DND-41 (cell line): ENCODE measurements at regions not wholly inside any gene's neighbourhood (a gene's known extent, or its start where the extent isn't known, plus 50 kb on each side); places are given as distances from the start of the nearest gene placed in this dataset.

Source experiments
- ATAC-seq: fragments of 200-7000 bp; cut with Tn5 transposase; 3 replicates; pipeline ENCODE4 v1.9.1; 2021; ENCODE audit warnings: low read depth; ENCODE audit not compliant: insufficient read depth
- DNase-seq: peaks from one replicate; pipeline ENCODE4 v3.0.0-alpha.2; 2020
- H2AFZ ChIP-seq: 2 replicates; pipeline ENCODE4 v1.6.0; 2012; ENCODE audit warnings: low read depth, low read length
- H3K27ac ChIP-seq: 2 replicates; pipeline ENCODE4 v1.5.1; 2012; ENCODE audit warnings: low read length, inconsistent platforms
- H3K27me3 ChIP-seq: fragments of 200-600 bp; sonication (generic); 2 replicates; pipeline ENCODE4 v1.6.0; 2012; ENCODE audit warnings: low read length, mild to moderate bottlenecking, inconsistent platforms; ENCODE audit not compliant: insufficient read depth, poor library complexity
- H3K36me3 ChIP-seq: 2 replicates; pipeline ENCODE4 v1.5.1; 2012; ENCODE audit warnings: low read length, inconsistent platforms; ENCODE audit not compliant: insufficient read depth
- H3K4me1 ChIP-seq: 2 replicates; pipeline ENCODE4 v1.5.1; 2012; ENCODE audit warnings: mild to moderate bottlenecking, low read length; ENCODE audit not compliant: insufficient read depth
- H3K4me2 ChIP-seq: 2 replicates; pipeline ENCODE4 v1.6.0; 2012; ENCODE audit warnings: mild to moderate bottlenecking, moderate library complexity, low read length, inconsistent platforms; ENCODE audit not compliant: insufficient read depth
- H3K4me3 ChIP-seq, 2 experiments: fragments of 200-600 bp in 1 of 2; shearing (Covaris generic) in 1 of 2; 2 replicates each; pipeline ENCODE4 v1.5.1; 2012 to 2016; ENCODE audit warnings: inconsistent platforms in 2 of 2, low read length in 2 of 2, mild to moderate bottlenecking in 2 of 2, low read depth in 1 of 2, moderate library complexity in 1 of 2
- H3K79me2 ChIP-seq: 2 replicates; pipeline ENCODE4 v1.6.0; 2012; ENCODE audit warnings: low read length, inconsistent platforms; ENCODE audit not compliant: insufficient read depth
- H3K9ac ChIP-seq: 2 replicates; pipeline ENCODE4 v1.6.0; 2012; ENCODE audit warnings: low read depth, mild to moderate bottlenecking, inconsistent platforms, low read length, moderate library complexity
- H3K9me3 ChIP-seq: 2 replicates; pipeline ENCODE4 v1.5.1; 2012; ENCODE audit warnings: low read length, moderate library complexity, mild to moderate bottlenecking, inconsistent platforms; ENCODE audit not compliant: insufficient read depth, severe bottlenecking
- H4K20me1 ChIP-seq: 2 replicates; pipeline ENCODE4 v1.6.0; 2012; ENCODE audit warnings: low read length; ENCODE audit not compliant: insufficient read depth
- CTCF ChIP-seq: IDR thresholded peaks from 2 replicates; pipeline ENCODE4 v1.5.1; 2012; ENCODE audit warnings: borderline replicate concordance, low read length, moderate library complexity, mild to moderate bottlenecking; ENCODE audit not compliant: poor library complexity, severe bottlenecking; ENCODE audit errors: extremely low read depth
- EZH2 ChIP-seq: IDR thresholded peaks from 3 replicates; pipeline ENCODE4 v1.6.1; 2012; ENCODE audit warnings: borderline replicate concordance, low read depth, mild to moderate bottlenecking, moderate library complexity, low read length, inconsistent platforms; ENCODE audit not compliant: severe bottlenecking

- H3K4me2 ChIP-seq, result no peak overlapping the region
- no peaks in the 10 kb centered on the region for H4K20me1 ChIP-seq
- no peak overlapping the region for H2AFZ ChIP-seq
- no peaks in the 10 kb centered on the region for H3K4me1 ChIP-seq
- no peaks in the 10 kb centered on the region for H3K36me3 ChIP-seq
- H3K9me3 ChIP-seq, result no peaks in the 10 kb centered on the region
- no peak for ATAC-seq
- no peak overlapping the region for H3K9ac ChIP-seq
- no peak for DNase-seq
- no peak overlapping the region for H3K4me3 ChIP-seq
- H3K27me3 ChIP-seq, result no peaks in the 10 kb centered on the region
- H3K27ac ChIP-seq, result no peak overlapping the region
- no peak for TF ChIP-seq EZH2
- TF ChIP-seq CTCF, result no peak
- H3K79me2 ChIP-seq, result no peaks in the 10 kb centered on the region
These were observed 367.6 kb downstream of the RPS29 start for GRCh38 chr14:49218436-49219092.

DNA sequence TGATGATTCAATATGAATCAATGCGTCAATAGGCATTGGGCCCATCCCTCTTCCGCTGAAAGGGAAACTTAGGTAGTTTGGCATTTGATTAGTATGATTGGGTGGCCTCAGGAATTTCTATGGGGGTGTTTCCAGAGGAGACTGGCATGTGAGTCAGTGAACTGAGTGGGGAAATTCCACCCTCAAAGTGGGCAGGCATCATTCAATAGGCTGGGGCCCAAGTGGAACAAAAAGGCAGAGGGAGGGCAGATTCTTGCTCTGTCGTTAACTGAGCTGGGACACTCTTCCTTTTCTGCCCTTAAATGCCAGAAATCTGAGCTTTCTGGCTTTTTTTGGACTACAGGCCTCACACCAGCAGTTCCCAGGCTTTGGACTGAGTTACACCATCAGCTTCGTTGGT, 373.5 kb downstream of the RPS29 start:
- TF ChIP-seq EZH2 (no peak), CTCF (no peak)
- Histone ChIP-seq H3K27ac (no peak overlapping the region), H3K4me3 (no peak overlapping the region), H3K9me3 (no peaks in the 10 kb centered on the region), H2AFZ (no peak overlapping the region), H4K20me1 (no peaks in the 10 kb centered on the region), H3K4me2 (no peak overlapping the region), H3K4me1 (no peaks in the 10 kb centered on the region), H3K27me3 (peaks cover 5% of the 10 kb centered on the region), H3K79me2 (no peaks in the 10 kb centered on the region), H3K36me3 (no peaks in the 10 kb centered on the region), H3K9ac (no peak overlapping the region)
- DNase-seq (no peak), ATAC-seq (no peak)

DNA sequence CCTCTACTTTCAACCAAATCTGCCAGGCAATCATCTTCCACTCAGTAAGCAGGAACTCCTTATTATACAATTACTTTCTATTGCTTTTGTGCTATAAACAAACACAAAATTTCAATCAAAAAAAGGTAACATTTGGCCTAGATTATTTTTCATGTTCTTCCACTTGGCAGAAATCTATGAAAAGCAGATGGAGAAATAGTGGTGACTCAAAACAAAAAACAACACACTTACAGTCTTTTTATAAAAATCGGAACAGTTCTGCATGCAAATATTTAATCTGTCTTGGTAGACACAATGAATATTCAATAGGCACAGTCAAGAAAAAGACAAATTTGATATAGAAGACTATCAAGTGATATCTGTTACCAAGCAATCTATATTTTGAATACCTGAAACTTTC, 376.8 kb downstream of the RPS29 start:
- ATAC-seq (no peak), DNase-seq (no peak)
- no peak overlapping the region for H2AFZ ChIP-seq
- H3K36me3 ChIP-seq, result no peaks in the 10 kb centered on the region
- no peak for TF ChIP-seq CTCF
- no peak for TF ChIP-seq EZH2
- H3K27me3 ChIP-seq, result peaks cover 5% of the 10 kb centered on the region
- no peaks in the 10 kb centered on the region for H3K9me3 ChIP-seq
- H3K27ac ChIP-seq, result no peak overlapping the region
- no peaks in the 10 kb centered on the region for H3K4me1 ChIP-seq
- H4K20me1 ChIP-seq, result no peaks in the 10 kb centered on the region
- no peaks in the 10 kb centered on the region for H3K79me2 ChIP-seq
- H3K4me2 ChIP-seq, result no peak overlapping the region
- H3K9ac ChIP-seq, result no peak overlapping the region
- no peak overlapping the region for H3K4me3 ChIP-seq

- ATAC-seq (no peak), DNase-seq (no peak)
- Histone ChIP-seq H3K4me2 (no peak overlapping the region), H3K4me3 (no peak overlapping the region), H3K4me1 (no peaks in the 10 kb centered on the region), H4K20me1 (no peaks in the 10 kb centered on the region), H3K79me2 (no peaks in the 10 kb centered on the region), H3K9ac (no peak overlapping the region), H3K9me3 (no peaks in the 10 kb centered on the region), H2AFZ (no peak overlapping the region), H3K36me3 (no peaks in the 10 kb centered on the region), H3K27me3 (peaks cover 5% of the 10 kb centered on the region), H3K27ac (no peak overlapping the region)
- TF ChIP-seq CTCF (no peak), EZH2 (no peak)
These were observed 379.4 kb downstream of the RPS29 start for GRCh38 chr14:49206828-49207227.
